ENCODE measurements at regions not wholly inside any gene's neighbourhood (a gene's known extent, or its start where the extent isn't known, plus 50 kb on each side); places are given as distances from the start of the nearest gene placed in this dataset.

GRCh38 chr18:56036741-56037140, 448.7 kb upstream of the TCF4 start:
- CTCF ChIA-PET = no interaction called here
- ATAC-seq (no peak), DNase-seq (no peak)
- intact Hi-C loops (cut with DNase I, micrococcal nuclease) = no loop called here
- H3K4me1 Mint-ChIP-seq = no peaks in the 10 kb centered on the region
- H3K27ac Mint-ChIP-seq = no peak overlapping the region
- no peak overlapping the region for H3K4me3 Mint-ChIP-seq
- no peaks in the 10 kb centered on the region for H3K36me3 Mint-ChIP-seq (ENCODE audit: low read depth)
- peaks cover 7% of the 10 kb centered on the region for H3K9me3 Mint-ChIP-seq (ENCODE audit: low read depth)
- POLR2A ChIA-PET = no interaction called here
- H3K27me3 Mint-ChIP-seq = no peaks in the 10 kb centered on the region

- Mint-ChIP-seq H3K27me3 (no peaks in the 10 kb centered on the region), H3K4me3 (no peak overlapping the region), H3K9me3 (ENCODE audit: low read depth) (peaks cover 7% of the 10 kb centered on the region), H3K27ac (no peak overlapping the region), H3K36me3 (ENCODE audit: low read depth) (no peaks in the 10 kb centered on the region), H3K4me1 (no peaks in the 10 kb centered on the region)
- POLR2A ChIA-PET = no interaction called here
- intact Hi-C loops (cut with DNase I, micrococcal nuclease) = no loop called here
- DNase-seq (no peak), ATAC-seq (no peak)
- CTCF ChIA-PET = no interaction called here
These were observed 447.6 kb upstream of the TCF4 start for GRCh38 chr18:56035546-56035945.

- H3K9me3 Mint-ChIP-seq (ENCODE audit: low read depth) = peaks cover 7% of the 10 kb centered on the region
- H3K27me3 Mint-ChIP-seq = no peaks in the 10 kb centered on the region
- DNase-seq (no peak), ATAC-seq (no peak)
- POLR2A ChIA-PET = no interaction called here
- no peaks in the 10 kb centered on the region for H3K36me3 Mint-ChIP-seq (ENCODE audit: low read depth)
- H3K4me3 Mint-ChIP-seq = no peak overlapping the region
- intact Hi-C loops (cut with DNase I, micrococcal nuclease) = no loop called here
- no peak overlapping the region for H3K27ac Mint-ChIP-seq
- CTCF ChIA-PET = no interaction called here
- no peaks in the 10 kb centered on the region for H3K4me1 Mint-ChIP-seq
These were observed 447.0 kb upstream of the TCF4 start for GRCh38 chr18:56034949-56035348.

- intact Hi-C loops (cut with DNase I, micrococcal nuclease) = no loop called here
- ChIA-PET POLR2A (no interaction called here), CTCF (interaction anchor here (0.7 kb wide), 1 partner anchor 657 kb away, joined by 3 read pairs; no protein-coding TSS in a partner anchor)
- ATAC-seq = no peak
- no peak overlapping the region for H3K27ac Mint-ChIP-seq
- no peaks in the 10 kb centered on the region for H3K36me3 Mint-ChIP-seq (ENCODE audit: low read depth)
- no peak for DNase-seq
- peaks cover 7% of the 10 kb centered on the region for H3K9me3 Mint-ChIP-seq (ENCODE audit: low read depth)
- H3K4me3 Mint-ChIP-seq = no peak overlapping the region
- no peaks in the 10 kb centered on the region for H3K4me1 Mint-ChIP-seq
- H3K27me3 Mint-ChIP-seq = no peaks in the 10 kb centered on the region
These were observed 442.1 kb upstream of the TCF4 start for GRCh38 chr18:56030060-56030459.

- H3K27ac Mint-ChIP-seq = no peak overlapping the region
These were observed 440.5 kb upstream of the TCF4 start for GRCh38 chr18:56028514-56028913.

GRCh38 chr18:56026509-56026908, 438.5 kb upstream of the TCF4 start:
- H3K9me3 Mint-ChIP-seq (ENCODE audit: low read depth) = no peaks in the 10 kb centered on the region
- H3K27me3 Mint-ChIP-seq = no peaks in the 10 kb centered on the region
- no peaks in the 10 kb centered on the region for H3K4me1 Mint-ChIP-seq
- no peak overlapping the region for H3K27ac Mint-ChIP-seq
- H3K36me3 Mint-ChIP-seq (ENCODE audit: low read depth) = no peaks in the 10 kb centered on the region
- POLR2A ChIA-PET = no interaction called here
- no peak for DNase-seq
- CTCF ChIA-PET = no interaction called here
- intact Hi-C loops (cut with DNase I, micrococcal nuclease) = no loop called here
- H3K4me3 Mint-ChIP-seq = no peak overlapping the region
- no peak for ATAC-seq

More at GRCh38 chr18:56028514-56028913, 440.5 kb upstream of the TCF4 start:
- no peak for DNase-seq
- ATAC-seq = no peak
- Mint-ChIP-seq H3K4me3 (no peak overlapping the region), H3K4me1 (no peaks in the 10 kb centered on the region), H3K36me3 (ENCODE audit: low read depth) (no peaks in the 10 kb centered on the region), H3K9me3 (ENCODE audit: low read depth) (peaks cover 5% of the 10 kb centered on the region), H3K27me3 (no peaks in the 10 kb centered on the region)
- POLR2A ChIA-PET = no interaction called here
- intact Hi-C loops (cut with DNase I, micrococcal nuclease) = no loop called here
- CTCF ChIA-PET = no interaction called here

GRCh38 chr18:56021809-56022195, 433.8 kb upstream of the TCF4 start:
- Mint-ChIP-seq H3K36me3 (ENCODE audit: low read depth) (no peaks in the 10 kb centered on the region), H3K27me3 (no peaks in the 10 kb centered on the region), H3K4me3 (no peak overlapping the region), H3K4me1 (no peaks in the 10 kb centered on the region), H3K27ac (no peak overlapping the region), H3K9me3 (ENCODE audit: low read depth) (no peaks in the 10 kb centered on the region)
- DNase-seq = no peak
- intact Hi-C loops (cut with DNase I, micrococcal nuclease) = no loop called here
- ATAC-seq = no peak
- CTCF ChIA-PET = no interaction called here
- POLR2A ChIA-PET = no interaction called here

- no peak overlapping the region for H3K4me3 Mint-ChIP-seq
- no peaks in the 10 kb centered on the region for H3K4me1 Mint-ChIP-seq
- DNase-seq (no peak), ATAC-seq (no peak)
- no peaks in the 10 kb centered on the region for H3K27me3 Mint-ChIP-seq
- no peaks in the 10 kb centered on the region for H3K36me3 Mint-ChIP-seq (ENCODE audit: low read depth)
- ChIA-PET CTCF (no interaction called here), POLR2A (no interaction called here)
- H3K27ac Mint-ChIP-seq = no peak overlapping the region
- no peaks in the 10 kb centered on the region for H3K9me3 Mint-ChIP-seq (ENCODE audit: low read depth)
- intact Hi-C loops (cut with DNase I, micrococcal nuclease) = no loop called here
These were observed 433.3 kb upstream of the TCF4 start for GRCh38 chr18:56021136-56021808.

GRCh38 chr18:56019908-56020307, 431.9 kb upstream of the TCF4 start:
- CTCF ChIA-PET = no interaction called here
- intact Hi-C loops (cut with DNase I, micrococcal nuclease) = loop anchor here in 1 of 2 experiments (2.0 kb wide), 1 partner anchor 21 kb away; no protein-coding TSS in a partner anchor

GRCh38 chr18:56019156-56019555, 431.2 kb upstream of the TCF4 start:
- CTCF ChIA-PET = no interaction called here
- H3K27ac Mint-ChIP-seq = no peak overlapping the region
- POLR2A ChIA-PET = no interaction called here

More at GRCh38 chr18:56019908-56020307, 431.9 kb upstream of the TCF4 start:
- no peaks in the 10 kb centered on the region for H3K9me3 Mint-ChIP-seq (ENCODE audit: low read depth)
- H3K4me1 Mint-ChIP-seq = no peaks in the 10 kb centered on the region
- H3K4me3 Mint-ChIP-seq = no peak overlapping the region
- no peak for DNase-seq
- POLR2A ChIA-PET = no interaction called here
- no peak for ATAC-seq
- H3K27me3 Mint-ChIP-seq = no peaks in the 10 kb centered on the region
- no peak overlapping the region for H3K27ac Mint-ChIP-seq
- no peaks in the 10 kb centered on the region for H3K36me3 Mint-ChIP-seq (ENCODE audit: low read depth)

GRCh38 chr18:56009411-56009810, 421.4 kb upstream of the TCF4 start:
- no peaks in the 10 kb centered on the region for H3K36me3 Mint-ChIP-seq (ENCODE audit: low read depth)
- no peak for DNase-seq
- intact Hi-C loops (cut with DNase I, micrococcal nuclease) = no loop called here

More at GRCh38 chr18:56019156-56019555, 431.2 kb upstream of the TCF4 start:
- no peaks in the 10 kb centered on the region for H3K9me3 Mint-ChIP-seq (ENCODE audit: low read depth)
- H3K4me3 Mint-ChIP-seq = no peak overlapping the region
- intact Hi-C loops (cut with DNase I, micrococcal nuclease) = loop anchor here in 1 of 2 experiments (2.0 kb wide), 1 partner anchor 20 kb away; no protein-coding TSS in a partner anchor
- no peaks in the 10 kb centered on the region for H3K27me3 Mint-ChIP-seq
- H3K36me3 Mint-ChIP-seq (ENCODE audit: low read depth) = no peaks in the 10 kb centered on the region
- no peaks in the 10 kb centered on the region for H3K4me1 Mint-ChIP-seq
- ATAC-seq (no peak), DNase-seq (no peak)

GRCh38 chr18:56003720-56004088, 415.7 kb upstream of the TCF4 start:
- Mint-ChIP-seq H3K27ac (no peak overlapping the region), H3K36me3 (ENCODE audit: low read depth) (no peaks in the 10 kb centered on the region), H3K9me3 (ENCODE audit: low read depth) (no peaks in the 10 kb centered on the region), H3K4me3 (no peak overlapping the region), H3K4me1 (no peaks in the 10 kb centered on the region), H3K27me3 (no peaks in the 10 kb centered on the region)
- ATAC-seq (no peak), DNase-seq (no peak)
- intact Hi-C loops (cut with DNase I, micrococcal nuclease) = no loop called here
- POLR2A ChIA-PET = no interaction called here
- CTCF ChIA-PET = no interaction called here

More at GRCh38 chr18:56009411-56009810, 421.4 kb upstream of the TCF4 start:
- H3K4me3 Mint-ChIP-seq = no peak overlapping the region
- CTCF ChIA-PET = no interaction called here
- H3K27ac Mint-ChIP-seq = no peak overlapping the region
- H3K4me1 Mint-ChIP-seq = no peaks in the 10 kb centered on the region
- H3K27me3 Mint-ChIP-seq = no peaks in the 10 kb centered on the region
- POLR2A ChIA-PET = no interaction called here
- no peak for ATAC-seq
- peaks cover 9% of the 10 kb centered on the region for H3K9me3 Mint-ChIP-seq (ENCODE audit: low read depth)

All from activated CD4-positive, alpha-beta T cell treated with anti-CD3 and anti-CD28 coated beads for 36 hours (primary cell).